Spleen (tissue), 11 donors: ENCODE measurements at regions not wholly inside any gene's neighbourhood (a gene's known extent, or its start where the extent isn't known, plus 50 kb on each side); places are given as distances from the start of the nearest gene placed in this dataset.

Experiments used
- DNase-seq: peaks from one replicate; pipeline ENCODE4 v3.0.0-alpha.2; 2020
- H3K27ac ChIP-seq, 8 donors: fragments of 200-600 bp; sonication (generic) in 7 of 8; 1 replicate in 4 of 8; 2 replicates in 4 of 8; pipeline versions ENCODE4 v1.5.0 to v1.8.0; 2016 to 2021; ENCODE audit warnings: inconsistent platforms in 4 of 8, mild to moderate bottlenecking in 4 of 8, moderate library complexity in 1 of 8
- H3K27me3 ChIP-seq, 7 donors: fragments of 200-600 bp; sonication (generic) in 6 of 7; replicated peaks in 1 of 7; 1 replicate in 4 of 7; 2 replicates in 3 of 7; pipeline versions ENCODE4 v1.5.0 to v1.8.0; 2016 to 2021; ENCODE audit warnings: inconsistent platforms in 3 of 7, mild to moderate bottlenecking in 1 of 7
- H3K36me3 ChIP-seq, 6 donors: fragments of 200-600 bp; sonication (generic) in 5 of 6; 1 replicate in 4 of 6; 2 replicates in 2 of 6; pipeline versions ENCODE4 v1.5.0 to v1.8.0; 2016 to 2021; ENCODE audit warnings: inconsistent platforms in 2 of 6
- H3K4me1 ChIP-seq, 6 donors: fragments of 200-600 bp; sonication (generic) in 5 of 6; 1 replicate in 3 of 6; 2 replicates in 3 of 6; pipeline versions ENCODE4 v1.5.0 to v1.8.0; 2016 to 2021; ENCODE audit warnings: inconsistent platforms in 3 of 6
- H3K4me3 ChIP-seq, 8 donors: fragments of 200-600 bp; sonication (generic) in 7 of 8; 1 replicate in 4 of 8; 2 replicates in 4 of 8; pipeline versions ENCODE4 v1.5.0 to v1.8.0; 2016 to 2021; ENCODE audit warnings: inconsistent platforms in 4 of 8, mild to moderate bottlenecking in 4 of 8, moderate library complexity in 2 of 8
- H3K9me3 ChIP-seq, 8 donors: fragments of 200-600 bp; sonication (generic) in 7 of 8; 1 replicate in 4 of 8; 2 replicates in 4 of 8; pipeline versions ENCODE4 v1.5.0 to v1.8.0; 2016 to 2021; ENCODE audit warnings: inconsistent platforms in 4 of 8
- POLR2A ChIP-seq, 3 donors: fragments of 450-650 bp; IDR thresholded peaks; one replicate each; pipeline ENCODE4 v1.5.1; 2017; ENCODE audit warnings: antibody characterized with exemption in 3 of 3, mild to moderate bottlenecking in 1 of 3
- POLR2AphosphoS5 ChIP-seq, 3 donors: sonication (generic); formaldehyde crosslinking; IDR thresholded peaks; one replicate each; pipeline ENCODE4 v1.5.1; 2017; ENCODE audit warnings: antibody characterized with exemption in 3 of 3
- WGBS, 5 donors: extraction: QIAGEN DNeasy Blood & Tissue Kit in 3 of 5; methylation state at CpG; one replicate each; pipeline versions ENCODE4 v1.1.5 to v1.1.7; 2013 to 2018; 5-methylcytosine and 5-hydroxymethylcytosine counted together
- intact Hi-C: fragments of 100-400 bp; cut with DNase I; formaldehyde crosslinking; loops from one replicate; pipeline ENCODE4 v1.15.0; 2023; ENCODE audit warnings: low total_unique reads
- TF ChIP-seq, protein P1 (sequence below), 11 experiments: fragments of 200-600 bp in 7 of 11; fragments of 450-650 bp in 4 of 11; sonication (generic) in 4 of 11; IDR thresholded peaks in 8 of 11; conservative IDR thresholded peaks in 3 of 11; 1 replicate in 7 of 11; 2 replicates in 4 of 11; pipeline versions ENCODE4 v1.4.0 to v1.8.0; 2016 to 2021; ENCODE audit warnings: antibody characterized with exemption in 11 of 11, inconsistent platforms in 4 of 11, mild to moderate bottlenecking in 1 of 11
- donor health status: healthy with polysubstance abuse.
- donor health status: DM: no; HTN: no; CAD: no; lungs with moderate emphysema.
- donor health status: DM: no; HTN: no; CAD: no.
- donor health status: Bipolar disorder and iron deficiency.
- donor health status: healthy.
- donor health status: DM: no; HTN: no; CAD: no.
- donor health status: DM: yes; HTN: yes; CAD: no.

DNA sequence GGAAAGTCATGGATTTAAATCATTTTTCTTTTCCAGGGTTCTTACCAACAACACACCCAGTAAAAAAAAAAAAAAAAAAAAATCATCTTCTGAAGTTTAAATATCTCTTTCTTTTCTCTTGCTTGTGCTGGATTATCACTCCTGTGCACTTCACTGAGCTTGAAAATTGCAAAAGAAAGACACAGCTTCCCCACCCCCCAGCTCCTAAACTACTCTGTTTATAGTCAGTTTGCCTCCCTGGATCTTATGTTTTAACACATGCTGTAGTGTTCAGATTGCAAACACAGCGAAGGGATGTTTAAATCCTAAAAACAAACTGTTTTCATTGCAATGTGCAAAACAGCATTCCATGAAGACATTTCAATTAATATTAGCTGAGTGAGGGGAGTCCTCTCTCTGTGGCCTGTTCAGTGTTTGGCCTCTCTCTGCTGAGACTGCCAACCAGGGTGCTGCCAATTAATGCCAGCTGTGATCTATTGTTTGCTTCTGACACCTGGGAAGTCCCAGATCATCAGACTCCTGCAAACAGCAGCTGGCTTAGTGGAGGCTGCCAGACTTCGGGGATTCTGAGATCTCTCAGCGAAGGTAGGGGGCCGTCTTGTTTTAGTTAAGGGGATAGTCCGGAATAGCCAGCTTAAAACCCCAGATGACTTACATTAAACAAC, 171.1 kb upstream of the PITX2 start:
- Histone ChIP-seq H3K4me3 (no peak overlapping the region), H3K4me1 (no peaks in the 10 kb centered on the region), H3K27me3 (no peaks in the 10 kb centered on the region), H3K27ac (no peak overlapping the region), H3K9me3 (no peaks in the 10 kb centered on the region), H3K36me3 (no peaks in the 10 kb centered on the region)
- WGBS, 5 donors: 61 to 75% (median 71%) methylated on average over 5 of the region's 5 CpGs
- no peak for DNase-seq
- intact Hi-C loops: no loop called here
- TF ChIP-seq, protein P1, sequence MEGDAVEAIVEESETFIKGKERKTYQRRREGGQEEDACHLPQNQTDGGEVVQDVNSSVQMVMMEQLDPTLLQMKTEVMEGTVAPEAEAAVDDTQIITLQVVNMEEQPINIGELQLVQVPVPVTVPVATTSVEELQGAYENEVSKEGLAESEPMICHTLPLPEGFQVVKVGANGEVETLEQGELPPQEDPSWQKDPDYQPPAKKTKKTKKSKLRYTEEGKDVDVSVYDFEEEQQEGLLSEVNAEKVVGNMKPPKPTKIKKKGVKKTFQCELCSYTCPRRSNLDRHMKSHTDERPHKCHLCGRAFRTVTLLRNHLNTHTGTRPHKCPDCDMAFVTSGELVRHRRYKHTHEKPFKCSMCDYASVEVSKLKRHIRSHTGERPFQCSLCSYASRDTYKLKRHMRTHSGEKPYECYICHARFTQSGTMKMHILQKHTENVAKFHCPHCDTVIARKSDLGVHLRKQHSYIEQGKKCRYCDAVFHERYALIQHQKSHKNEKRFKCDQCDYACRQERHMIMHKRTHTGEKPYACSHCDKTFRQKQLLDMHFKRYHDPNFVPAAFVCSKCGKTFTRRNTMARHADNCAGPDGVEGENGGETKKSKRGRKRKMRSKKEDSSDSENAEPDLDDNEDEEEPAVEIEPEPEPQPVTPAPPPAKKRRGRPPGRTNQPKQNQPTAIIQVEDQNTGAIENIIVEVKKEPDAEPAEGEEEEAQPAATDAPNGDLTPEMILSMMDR (IDR thresholded peaks at IDR 0.05 in 8 of 11, conservative IDR thresholded peaks at IDR 0.05 in 3 of 11): no peak
- TF ChIP-seq POLR2AphosphoS5 (IDR thresholded peaks at IDR 0.05): no peak
- TF ChIP-seq POLR2A (IDR thresholded peaks at IDR 0.05): no peak

DNA sequence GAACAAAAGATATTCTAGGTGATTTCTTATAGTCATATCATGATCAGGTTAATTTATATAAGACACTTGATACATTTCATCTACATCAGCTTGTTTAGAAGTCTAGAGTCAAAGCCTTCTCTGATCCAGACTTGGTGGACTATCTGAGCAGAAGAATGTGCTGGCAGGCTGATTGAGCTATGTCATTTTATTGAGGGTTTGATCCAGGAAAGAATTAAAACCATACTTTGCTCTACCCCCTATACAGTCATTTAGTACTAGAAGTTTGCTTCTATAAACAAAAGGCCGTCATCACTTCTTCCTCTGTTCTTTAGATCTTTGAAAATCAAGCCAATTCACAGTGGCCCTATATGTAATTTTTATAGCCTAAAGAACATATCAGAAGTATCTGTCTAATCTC, 173.1 kb upstream of the PITX2 start:
- intact Hi-C loops: no loop called here
- TF ChIP-seq, protein P1 (IDR thresholded peaks at IDR 0.05 in 8 of 11, conservative IDR thresholded peaks at IDR 0.05 in 3 of 11): no peak
- TF ChIP-seq POLR2A (IDR thresholded peaks at IDR 0.05): no peak
- TF ChIP-seq POLR2AphosphoS5 (IDR thresholded peaks at IDR 0.05): no peak

DNA sequence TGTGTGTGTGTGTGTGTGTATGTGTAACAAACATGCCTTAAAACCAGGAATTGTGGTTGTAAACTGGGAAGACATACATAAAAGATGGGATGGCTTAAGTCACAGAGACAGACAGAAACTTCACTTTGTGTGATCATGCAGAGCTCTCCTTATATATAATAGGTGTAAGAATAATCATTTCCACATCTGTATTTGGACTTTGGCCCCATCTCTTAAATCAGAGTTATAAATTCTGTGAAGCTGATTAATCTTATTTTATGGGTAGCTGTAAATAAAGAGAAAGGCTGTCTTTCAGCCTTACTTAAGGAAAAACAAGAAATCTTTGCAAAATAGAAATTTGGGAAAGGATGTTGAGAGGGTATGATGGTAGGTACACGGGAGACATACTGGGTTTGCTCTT, 174.6 kb upstream of the PITX2 start:
- no peaks in the 10 kb centered on the region for H3K4me1 ChIP-seq
- H3K27ac ChIP-seq: no peak overlapping the region
- TF ChIP-seq, protein P1 (IDR thresholded peaks at IDR 0.05 in 8 of 11, conservative IDR thresholded peaks at IDR 0.05 in 3 of 11): no peak
- TF ChIP-seq POLR2AphosphoS5 (IDR thresholded peaks at IDR 0.05): no peak
- TF ChIP-seq POLR2A (IDR thresholded peaks at IDR 0.05): no peak
- WGBS, 5 donors: 80 to 91% (median 85%) methylated on average over 1 of the region's 1 CpG
- intact Hi-C loops: no loop called here
- no peaks in the 10 kb centered on the region for H3K36me3 ChIP-seq
- no peaks in the 10 kb centered on the region for H3K9me3 ChIP-seq
- no peak for DNase-seq
- H3K27me3 ChIP-seq: no peaks in the 10 kb centered on the region
- H3K4me3 ChIP-seq: no peak overlapping the region

More for the DNA sequence above, 173.1 kb upstream of the PITX2 start:
- H3K9me3 ChIP-seq: no peaks in the 10 kb centered on the region
- H3K36me3 ChIP-seq: no peaks in the 10 kb centered on the region
- no peak for DNase-seq
- H3K27me3 ChIP-seq: no peaks in the 10 kb centered on the region
- no peak overlapping the region for H3K27ac ChIP-seq
- H3K4me3 ChIP-seq: no peak overlapping the region
- WGBS, 5 donors: 73 to 88% (median 85%) methylated on average over 1 of the region's 1 CpG
- no peaks in the 10 kb centered on the region for H3K4me1 ChIP-seq

DNA sequence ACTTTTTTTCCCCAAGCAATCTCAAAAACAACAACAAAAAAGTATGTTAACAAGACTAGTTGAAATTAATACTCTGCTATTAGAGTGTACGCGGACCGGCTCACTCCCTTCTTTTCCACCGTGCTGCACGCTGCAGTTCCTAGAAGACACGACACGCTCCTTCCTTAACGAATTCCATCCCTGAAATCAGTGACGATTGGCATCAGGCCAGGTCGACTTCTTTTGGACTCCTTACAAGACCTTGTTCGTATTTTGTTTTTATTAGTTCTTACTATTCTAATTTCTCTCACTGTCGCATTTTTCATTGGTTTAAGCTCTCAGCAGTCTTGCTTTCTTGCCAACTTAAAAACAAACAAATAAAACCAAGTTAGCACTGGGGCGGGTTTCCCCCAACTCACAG, 175.8 kb upstream of the PITX2 start:
- 74 to 84% (median 77%) methylated on average over 13 of the region's 13 CpGs for WGBS, 5 donors
- Histone ChIP-seq H3K4me1 (no peaks in the 10 kb centered on the region), H3K27ac (no peak overlapping the region), H3K4me3 (no peak overlapping the region), H3K9me3 (no peaks in the 10 kb centered on the region), H3K27me3 (no peaks in the 10 kb centered on the region), H3K36me3 (no peaks in the 10 kb centered on the region)
- TF ChIP-seq POLR2AphosphoS5 (IDR thresholded peaks at IDR 0.05) (no peak), POLR2A (IDR thresholded peaks at IDR 0.05) (no peak)
- TF ChIP-seq, protein P1 (IDR thresholded peaks at IDR 0.05 in 8 of 11, conservative IDR thresholded peaks at IDR 0.05 in 3 of 11): no peak
- intact Hi-C loops: no loop called here
- DNase-seq: no peak
